GM12875 (cell line): ENCODE measurements at regions not wholly inside any gene's neighbourhood (a gene's known extent, or its start where the extent isn't known, plus 50 kb on each side); places are given as distances from the start of the nearest gene placed in this dataset.

Source experiments
- H3K4me3 ChIP-seq: one replicate; pipeline ENCODE4 v1.5.1; 2011; ENCODE audit warnings: low read depth, low read length, control low read depth
- TF ChIP-seq, protein P1 (sequence below): IDR thresholded peaks from 2 replicates; pipeline ENCODE4 v1.5.1; 2011; ENCODE audit warnings: low read depth, mild to moderate bottlenecking, control low read depth, inconsistent platforms, low read length, moderate library complexity, borderline replicate concordance; ENCODE audit not compliant: insufficient read depth

DNA sequence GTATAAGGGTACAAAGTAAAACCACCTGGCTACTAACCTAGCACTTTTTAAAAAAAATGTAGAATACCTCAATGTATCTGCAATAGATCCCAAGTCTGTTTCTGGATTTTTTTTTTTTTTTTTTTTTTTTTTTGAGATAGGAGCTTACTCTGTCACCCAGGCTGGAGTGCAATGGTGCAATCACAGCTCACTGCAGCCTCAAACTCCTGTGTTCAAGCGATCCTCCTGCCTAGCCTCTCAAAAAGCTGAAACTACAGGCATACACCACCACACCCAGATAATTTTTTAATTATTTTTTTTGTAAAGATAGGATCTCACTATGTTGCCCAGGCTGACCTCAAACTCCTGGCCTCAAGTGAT is 537.5 kb upstream of the CAMK1G start:
- TF ChIP-seq, protein P1, sequence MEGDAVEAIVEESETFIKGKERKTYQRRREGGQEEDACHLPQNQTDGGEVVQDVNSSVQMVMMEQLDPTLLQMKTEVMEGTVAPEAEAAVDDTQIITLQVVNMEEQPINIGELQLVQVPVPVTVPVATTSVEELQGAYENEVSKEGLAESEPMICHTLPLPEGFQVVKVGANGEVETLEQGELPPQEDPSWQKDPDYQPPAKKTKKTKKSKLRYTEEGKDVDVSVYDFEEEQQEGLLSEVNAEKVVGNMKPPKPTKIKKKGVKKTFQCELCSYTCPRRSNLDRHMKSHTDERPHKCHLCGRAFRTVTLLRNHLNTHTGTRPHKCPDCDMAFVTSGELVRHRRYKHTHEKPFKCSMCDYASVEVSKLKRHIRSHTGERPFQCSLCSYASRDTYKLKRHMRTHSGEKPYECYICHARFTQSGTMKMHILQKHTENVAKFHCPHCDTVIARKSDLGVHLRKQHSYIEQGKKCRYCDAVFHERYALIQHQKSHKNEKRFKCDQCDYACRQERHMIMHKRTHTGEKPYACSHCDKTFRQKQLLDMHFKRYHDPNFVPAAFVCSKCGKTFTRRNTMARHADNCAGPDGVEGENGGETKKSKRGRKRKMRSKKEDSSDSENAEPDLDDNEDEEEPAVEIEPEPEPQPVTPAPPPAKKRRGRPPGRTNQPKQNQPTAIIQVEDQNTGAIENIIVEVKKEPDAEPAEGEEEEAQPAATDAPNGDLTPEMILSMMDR: no peak
- no peak overlapping the region for H3K4me3 ChIP-seq

DNA sequence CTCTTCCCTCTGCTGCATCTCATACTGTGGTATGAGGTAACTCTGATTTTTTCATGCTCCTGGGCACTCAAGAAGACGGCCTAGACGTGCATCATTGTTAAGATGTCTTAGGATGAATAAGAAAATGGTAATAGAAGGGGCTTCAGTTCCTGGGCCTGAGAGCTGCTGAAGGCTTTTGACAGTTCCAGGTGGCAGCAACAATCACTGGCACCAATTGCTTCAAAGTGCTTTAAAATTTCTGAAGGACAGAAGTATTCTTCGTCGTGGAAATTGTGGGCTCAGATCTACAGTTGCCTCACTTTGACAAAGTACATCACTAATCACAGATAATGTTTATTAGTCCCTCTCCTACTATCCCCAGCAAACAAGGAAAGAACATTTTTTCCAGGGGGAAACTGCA is 536.6 kb upstream of the CAMK1G start:
- TF ChIP-seq, protein P1: no peak

DNA sequence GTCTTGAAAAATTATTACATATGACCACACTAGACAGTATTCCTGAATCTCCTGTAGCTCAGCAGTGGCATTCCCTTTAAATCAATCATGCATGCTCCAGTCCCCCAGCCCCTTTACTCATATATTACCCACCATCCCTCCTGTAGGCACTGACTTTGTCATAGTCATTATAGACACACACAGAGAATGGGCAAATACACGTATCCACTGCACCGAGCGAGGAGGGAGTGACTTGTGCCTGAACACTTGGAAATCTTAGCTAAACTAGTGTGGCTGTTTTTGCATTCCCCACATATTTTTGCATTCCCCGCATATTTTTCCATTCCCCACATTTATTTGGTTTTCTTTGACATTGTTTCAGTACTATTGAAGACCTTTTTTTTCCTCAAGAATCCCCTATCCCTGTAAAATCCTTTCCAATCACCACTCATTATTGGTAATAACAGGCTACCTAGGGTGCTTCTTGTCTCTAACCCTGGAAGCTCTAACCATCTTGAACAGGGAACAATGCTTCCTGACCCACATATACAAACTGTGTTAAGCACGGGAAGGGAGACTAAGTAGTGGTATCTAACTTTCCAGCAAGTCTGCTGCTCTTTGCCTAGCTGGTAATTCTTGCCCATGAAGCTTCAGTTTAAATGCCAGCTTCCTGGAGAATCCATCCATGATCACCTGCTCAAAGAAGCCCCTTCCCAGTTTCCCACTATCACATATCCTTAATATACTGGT is 534.4 kb upstream of the CAMK1G start:
- TF ChIP-seq, protein P1: no peak
- no peak overlapping the region for H3K4me3 ChIP-seq

More for the DNA sequence above, 536.6 kb upstream of the CAMK1G start:
- H3K4me3 ChIP-seq: no peak overlapping the region

DNA sequence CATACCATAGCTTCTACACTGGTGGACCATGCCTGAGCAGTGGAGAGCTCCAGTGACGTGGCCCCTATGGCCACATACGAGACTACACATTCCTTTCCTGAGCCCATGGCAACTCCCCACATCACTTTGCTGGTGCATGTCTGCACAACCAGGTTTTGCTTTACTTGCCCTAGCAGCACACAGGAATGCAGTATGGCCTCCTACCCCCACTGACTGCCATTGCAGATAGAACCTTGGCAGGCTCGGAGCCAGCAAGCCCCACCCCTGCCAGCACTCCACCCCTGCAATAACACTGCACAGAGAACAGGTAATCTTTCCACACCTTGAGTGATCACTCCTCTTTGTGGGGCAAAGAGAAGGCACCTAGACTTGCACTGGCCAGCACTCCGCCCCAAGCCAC is 531.9 kb upstream of the CAMK1G start:
- TF ChIP-seq, protein P1: no peak

DNA sequence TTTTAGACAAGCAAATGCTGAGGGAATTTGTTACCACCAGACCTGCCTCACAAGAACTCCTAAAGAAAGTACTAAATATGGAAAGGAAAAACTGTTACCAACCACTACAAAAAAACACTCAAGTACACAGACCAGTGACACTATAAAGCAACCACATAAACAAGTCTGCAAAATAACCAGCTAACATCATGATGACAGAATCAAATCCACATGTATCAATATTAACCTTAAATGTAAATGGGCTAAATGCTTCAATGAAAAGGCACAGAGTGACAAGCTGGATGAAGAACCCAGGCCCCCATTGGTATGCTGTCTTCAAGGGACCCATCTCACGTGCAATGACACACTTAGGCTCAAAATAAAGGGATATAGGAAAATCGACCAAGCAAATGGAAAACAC is 529.9 kb upstream of the CAMK1G start:
- no peak overlapping the region for H3K4me3 ChIP-seq
- TF ChIP-seq, protein P1: no peak

More for the DNA sequence above, 531.9 kb upstream of the CAMK1G start:
- H3K4me3 ChIP-seq: no peak overlapping the region

DNA sequence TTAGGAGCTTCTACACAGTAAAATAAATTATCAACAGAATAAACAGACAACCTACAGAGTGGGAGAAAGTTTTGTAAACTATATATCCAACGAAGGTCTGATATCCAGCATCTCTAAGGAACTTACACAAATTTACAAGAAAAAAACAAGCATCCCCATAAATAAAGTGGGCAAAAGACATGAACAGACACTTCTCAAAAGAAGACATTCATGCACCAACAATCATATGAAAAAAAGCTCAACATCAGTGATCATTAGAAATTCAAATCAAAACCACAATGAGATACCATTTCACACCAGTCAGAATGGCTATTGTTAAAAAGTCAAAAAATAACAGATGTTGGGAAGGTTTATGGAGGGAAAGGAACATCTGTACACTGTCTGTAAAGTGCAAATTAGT is 526.4 kb upstream of the CAMK1G start:
- TF ChIP-seq, protein P1: no peak
- no peak overlapping the region for H3K4me3 ChIP-seq

DNA sequence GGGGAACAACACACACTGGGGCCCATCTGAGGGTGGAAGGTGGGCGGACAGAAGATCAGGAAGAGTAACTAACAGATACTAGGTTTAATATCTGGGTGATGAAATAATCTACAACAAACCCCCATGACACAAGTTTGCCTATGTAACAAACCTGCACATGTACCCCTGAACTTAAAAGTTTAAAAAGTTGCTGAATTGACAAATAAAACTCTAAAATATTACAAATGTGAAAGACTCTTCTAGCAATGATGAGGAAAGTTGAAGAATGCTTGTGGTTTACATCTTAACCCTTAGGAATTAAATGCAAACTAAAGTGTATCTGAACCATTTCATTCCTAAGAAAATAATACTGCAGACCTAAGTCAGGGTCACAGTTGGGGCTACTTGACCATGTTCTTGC is 525.6 kb upstream of the CAMK1G start:
- no peak overlapping the region for H3K4me3 ChIP-seq
- TF ChIP-seq, protein P1: no peak
